ENCODE measurements at regions not wholly inside any gene's neighbourhood (a gene's known extent, or its start where the extent isn't known, plus 50 kb on each side); places are given as distances from the start of the nearest gene placed in this dataset.

GRCh38 chr3:161999846-162000245 lies 503.2 kb downstream of the OTOL1 start:
- no peak for DNase-seq (ENCODE audit: low spot score)
- Histone ChIP-seq H4K20me1 (ENCODE audit: insufficient read depth, low read length) (no peaks in the 10 kb centered on the region), H3K4me1 (ENCODE audit: insufficient read depth, low read length, poor library complexity, severe bottlenecking) (no peaks in the 10 kb centered on the region), H3K9me3 (ENCODE audit: low read length) (0 out of 2 replicates have a peak, but pooled peaks cover 5% of the 10 kb centered on the region), H2AFZ (ENCODE audit: low read length) (no peak overlapping the region), H3K36me3 (ENCODE audit: insufficient read depth, low read length) (no peaks in the 10 kb centered on the region), H3K4me3 (ENCODE audit: low read depth, low read length, poor library complexity, severe bottlenecking) (no peak overlapping the region), H3K27ac (ENCODE audit: low read depth, low read length, poor library complexity, severe bottlenecking) (no peak overlapping the region), H3K79me2 (ENCODE audit: insufficient read depth, low read depth, low read length) (no peaks in the 10 kb centered on the region), H3K4me2 (ENCODE audit: low read length) (no peak overlapping the region), H3K9me2 (ENCODE audit: insufficient read depth, low read length) (no peaks in the 10 kb centered on the region)
- BruUV-seq (replicated peaks), result no TSS peak
- ChIA-PET POLR2A (no interaction called here), CTCF (ENCODE audit: unreplicated experiment) (no interaction called here)
- TF ChIP-seq EZH2phosphoT487 (IDR thresholded peaks at IDR 0.05; ENCODE audit: borderline replicate concordance, low read depth, low read length) (no peak), CTCF (conservative IDR thresholded peaks at IDR 0.05; ENCODE audit: low read length) (no peak)
- intact Hi-C loops (cut with micrococcal nuclease; ENCODE audit: unreplicated experiment), result no loop called here

GRCh38 chr3:162007722-162008121 lies 511.1 kb downstream of the OTOL1 start:
- intact Hi-C loops (cut with micrococcal nuclease; ENCODE audit: unreplicated experiment), result no loop called here
- TF ChIP-seq CTCF (conservative IDR thresholded peaks at IDR 0.05; ENCODE audit: low read length) (no peak), EZH2phosphoT487 (IDR thresholded peaks at IDR 0.05; ENCODE audit: borderline replicate concordance, low read depth, low read length) (no peak)
- DNase-seq (ENCODE audit: low spot score), result no peak
- no peaks in the 10 kb centered on the region for H4K20me1 ChIP-seq (ENCODE audit: insufficient read depth, low read length)
- H3K4me3 ChIP-seq (ENCODE audit: low read depth, low read length, poor library complexity, severe bottlenecking), result no peak overlapping the region
- POLR2A ChIA-PET, result no interaction called here
- H2AFZ ChIP-seq (ENCODE audit: low read length), result no peak overlapping the region
- H3K4me1 ChIP-seq (ENCODE audit: insufficient read depth, low read length, poor library complexity, severe bottlenecking), result no peaks in the 10 kb centered on the region
- no peaks in the 10 kb centered on the region for H3K9me2 ChIP-seq (ENCODE audit: insufficient read depth, low read length)
- CTCF ChIA-PET (ENCODE audit: unreplicated experiment), result no interaction called here
- H3K4me2 ChIP-seq (ENCODE audit: low read length), result no peak overlapping the region
- 0 out of 2 replicates have a peak, but pooled peaks cover 5% of the 10 kb centered on the region for H3K9me3 ChIP-seq (ENCODE audit: low read length)
- H3K79me2 ChIP-seq (ENCODE audit: insufficient read depth, low read depth, low read length), result no peaks in the 10 kb centered on the region
- BruUV-seq (replicated peaks), result no TSS peak
- H3K36me3 ChIP-seq (ENCODE audit: insufficient read depth, low read length), result no peaks in the 10 kb centered on the region
- H3K27ac ChIP-seq (ENCODE audit: low read depth, low read length, poor library complexity, severe bottlenecking), result no peak overlapping the region

- H3K79me2 ChIP-seq (ENCODE audit: insufficient read depth, low read depth, low read length), result no peaks in the 10 kb centered on the region
- H3K9me3 ChIP-seq (ENCODE audit: low read length), result no peaks in the 10 kb centered on the region
- CTCF ChIA-PET (ENCODE audit: unreplicated experiment), result no interaction called here
- no peaks in the 10 kb centered on the region for H4K20me1 ChIP-seq (ENCODE audit: insufficient read depth, low read length)
- intact Hi-C loops (cut with micrococcal nuclease; ENCODE audit: unreplicated experiment), result no loop called here
- no peak for DNase-seq (ENCODE audit: low spot score)
- POLR2A ChIA-PET, result no interaction called here
- H3K27ac ChIP-seq (ENCODE audit: low read depth, low read length, poor library complexity, severe bottlenecking), result no peak overlapping the region
- no TSS peak for BruUV-seq (replicated peaks)
- TF ChIP-seq CTCF (conservative IDR thresholded peaks at IDR 0.05; ENCODE audit: low read length), result no peak
- TF ChIP-seq EZH2phosphoT487 (IDR thresholded peaks at IDR 0.05; ENCODE audit: borderline replicate concordance, low read depth, low read length), result no peak
- H3K4me1 ChIP-seq (ENCODE audit: insufficient read depth, low read length, poor library complexity, severe bottlenecking), result no peaks in the 10 kb centered on the region
- H3K4me2 ChIP-seq (ENCODE audit: low read length), result no peak overlapping the region
- no peak overlapping the region for H2AFZ ChIP-seq (ENCODE audit: low read length)
- no peaks in the 10 kb centered on the region for H3K9me2 ChIP-seq (ENCODE audit: insufficient read depth, low read length)
- no peak overlapping the region for H3K4me3 ChIP-seq (ENCODE audit: low read depth, low read length, poor library complexity, severe bottlenecking)
- H3K36me3 ChIP-seq (ENCODE audit: insufficient read depth, low read length), result no peaks in the 10 kb centered on the region
Observed at GRCh38 chr3:162012633-162013032, 516.0 kb downstream of the OTOL1 start.

All from OCI-LY7 (cell line).